ENCODE measurements at regions not wholly inside any gene's neighbourhood (a gene's known extent, or its start where the extent isn't known, plus 50 kb on each side); places are given as distances from the start of the nearest gene placed in this dataset.
"Not testable (repeated sequence)": the region's sequence is repeated elsewhere in the genome, so short reads cannot be mapped to it uniquely, and the experiment has no call there.

DNA sequence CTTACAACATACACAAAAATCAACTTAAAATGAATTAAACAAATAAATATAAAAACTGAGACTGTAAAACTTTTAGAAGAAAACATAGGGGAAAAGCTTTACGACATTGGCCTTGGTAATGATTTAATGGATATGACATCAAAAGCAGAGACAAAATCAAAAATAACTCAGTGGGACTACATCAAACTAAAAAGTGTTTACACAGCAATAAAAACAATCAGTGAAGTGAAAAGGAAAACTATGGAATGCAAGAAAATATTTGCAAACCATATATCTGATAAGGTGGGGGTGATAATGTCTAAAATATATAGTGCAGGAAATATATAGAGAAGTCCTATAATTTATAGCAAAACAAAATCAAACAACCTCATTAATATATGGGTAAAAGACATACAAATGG is 364.4 kb upstream of the INTU start:
- H3K4me2 ChIP-seq (ENCODE audit: unreplicated experiment) = no peak overlapping the region
- no peak overlapping the region for H3K4me3 ChIP-seq
- DNase-seq = no peak
- in situ Hi-C loops (cut with MboI) = no loop called here
- no peaks in the 10 kb centered on the region for H3K4me1 ChIP-seq (ENCODE audit: insufficient read depth)
- H4K20me1 ChIP-seq (ENCODE audit: insufficient read depth) = no peaks in the 10 kb centered on the region
- no peak overlapping the region for H3K27ac ChIP-seq
- no peak overlapping the region for H2AFZ ChIP-seq
- TF ChIP-seq EZH2 (IDR thresholded peaks at IDR 0.05; ENCODE audit: insufficient read depth, poor library complexity, severe bottlenecking) (no peak), EZH2phosphoT487 (IDR thresholded peaks at IDR 0.05; ENCODE audit: insufficient read depth, low read depth) (no peak)
- H3K9me2 ChIP-seq (ENCODE audit: insufficient read depth) = no peaks in the 10 kb centered on the region
- no peaks in the 10 kb centered on the region for H3K9me3 ChIP-seq (ENCODE audit: low read depth)
- H3K27me3 ChIP-seq (replicated peaks; ENCODE audit: insufficient read depth) = no peaks in the 10 kb centered on the region
- H3F3A ChIP-seq (ENCODE audit: insufficient read depth) = no peaks in the 10 kb centered on the region
- no peaks in the 10 kb centered on the region for H3K36me3 ChIP-seq (ENCODE audit: low read depth)
- H3K79me2 ChIP-seq (ENCODE audit: insufficient read depth) = no peaks in the 10 kb centered on the region
- 82 to 84% methylated on average over 1 of the region's 1 CpG for WGBS, 2 experiments (ENCODE audit: low coverage in 1 of 2, low lambda C conversion rate in 2 of 2, missing lambda C conversion rate in 2 of 2)
- H3K9ac ChIP-seq = no peak overlapping the region

DNA sequence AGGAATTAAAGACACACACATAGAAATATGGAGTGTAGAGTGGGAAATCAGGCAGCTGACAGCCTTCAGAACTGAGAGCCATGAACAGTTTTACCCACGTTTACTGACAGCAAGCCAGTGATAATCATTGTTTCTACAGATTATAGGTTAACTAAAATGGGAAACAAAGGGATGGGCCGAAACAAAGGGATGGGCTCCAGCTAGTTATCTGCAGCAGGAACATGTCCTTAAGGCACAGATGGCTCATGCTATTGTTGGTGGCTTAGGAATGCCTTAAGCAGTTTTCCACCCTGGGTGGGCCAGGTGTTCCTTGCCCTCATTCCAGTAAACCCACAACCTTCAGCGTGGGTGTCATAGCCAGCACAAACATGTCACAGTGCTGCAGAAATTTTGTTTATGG is 355.7 kb upstream of the INTU start:
- H3K9me3 ChIP-seq (ENCODE audit: low read depth); H3K27ac ChIP-seq; H3K4me3 ChIP-seq; in situ Hi-C loops (cut with MboI); DNase-seq; H3K79me2 ChIP-seq (ENCODE audit: insufficient read depth); H3F3A ChIP-seq (ENCODE audit: insufficient read depth); H2AFZ ChIP-seq; H3K9ac ChIP-seq; H3K4me1 ChIP-seq (ENCODE audit: insufficient read depth); H3K27me3 ChIP-seq (replicated peaks; ENCODE audit: insufficient read depth); H3K4me2 ChIP-seq (ENCODE audit: unreplicated experiment); H3K9me2 ChIP-seq (ENCODE audit: insufficient read depth); H3K36me3 ChIP-seq (ENCODE audit: low read depth); H4K20me1 ChIP-seq (ENCODE audit: insufficient read depth): not testable (repeated sequence)
- WGBS, 2 experiments (ENCODE audit: low coverage in 1 of 2, low lambda C conversion rate in 2 of 2, missing lambda C conversion rate in 2 of 2) = 38 to 47% methylated on average over 3 of the region's 3 CpGs

DNA sequence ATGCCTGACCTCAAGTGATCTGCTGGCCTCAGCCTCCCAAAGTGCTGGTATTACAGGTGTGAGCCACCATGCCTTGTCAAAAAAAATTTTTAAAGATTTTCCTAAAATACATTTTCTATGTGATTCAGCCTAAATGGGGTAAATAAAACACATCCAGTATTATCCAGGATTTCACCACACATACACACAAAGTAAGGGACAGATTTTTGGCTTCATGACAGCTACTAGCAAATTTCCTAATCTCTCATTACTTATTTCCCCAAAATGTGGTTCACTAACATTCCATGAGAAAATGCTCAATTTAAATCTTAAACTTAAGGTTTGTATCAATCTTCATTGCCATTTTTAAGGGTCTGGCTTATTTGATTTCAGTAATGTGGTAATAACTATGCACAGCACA is 348.5 kb upstream of the INTU start:
- Histone ChIP-seq H3K9ac (no peak overlapping the region), H3K27me3 (replicated peaks; ENCODE audit: insufficient read depth) (no peaks in the 10 kb centered on the region), H3K79me2 (ENCODE audit: insufficient read depth) (no peaks in the 10 kb centered on the region), H3K9me2 (ENCODE audit: insufficient read depth) (no peaks in the 10 kb centered on the region), H3F3A (ENCODE audit: insufficient read depth) (no peaks in the 10 kb centered on the region), H3K36me3 (ENCODE audit: low read depth) (no peaks in the 10 kb centered on the region), H3K27ac (no peak overlapping the region), H3K4me3 (no peak overlapping the region), H3K4me1 (ENCODE audit: insufficient read depth) (no peaks in the 10 kb centered on the region), H4K20me1 (ENCODE audit: insufficient read depth) (no peaks in the 10 kb centered on the region), H3K9me3 (ENCODE audit: low read depth) (no peaks in the 10 kb centered on the region), H2AFZ (no peak overlapping the region), H3K4me2 (ENCODE audit: unreplicated experiment) (no peak overlapping the region)
- in situ Hi-C loops (cut with MboI) = no loop called here
- no peak for DNase-seq
- TF ChIP-seq EZH2 (IDR thresholded peaks at IDR 0.05; ENCODE audit: insufficient read depth, poor library complexity, severe bottlenecking) (no peak), EZH2phosphoT487 (IDR thresholded peaks at IDR 0.05; ENCODE audit: insufficient read depth, low read depth) (no peak)

DNA sequence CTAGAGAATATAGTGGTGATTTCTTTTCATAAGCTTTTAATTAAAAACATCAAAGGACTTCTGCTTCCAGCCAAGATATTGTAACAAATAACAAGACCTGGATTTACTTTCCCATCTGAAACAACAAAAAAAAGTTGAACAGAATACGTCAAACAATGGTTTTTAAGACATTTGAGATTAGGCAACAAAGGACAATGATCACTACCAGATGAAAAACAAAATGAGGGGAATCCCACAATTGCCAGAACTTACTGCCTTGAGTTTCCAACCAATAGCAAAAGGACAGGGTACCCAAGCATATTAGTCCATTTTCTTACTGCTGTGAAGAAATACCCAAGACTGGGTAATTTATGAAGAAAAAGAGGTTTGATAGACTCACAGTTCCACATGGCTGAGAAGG is 341.4 kb upstream of the INTU start:
- H3K9ac ChIP-seq = no peak overlapping the region
- no peaks in the 10 kb centered on the region for H3K36me3 ChIP-seq (ENCODE audit: low read depth)
- H3K9me2 ChIP-seq (ENCODE audit: insufficient read depth) = no peaks in the 10 kb centered on the region
- 0 to 6% methylated on average over 1 of the region's 1 CpG for WGBS, 2 experiments (ENCODE audit: low coverage in 1 of 2, low lambda C conversion rate in 2 of 2, missing lambda C conversion rate in 2 of 2)
- no peaks in the 10 kb centered on the region for H3F3A ChIP-seq (ENCODE audit: insufficient read depth)
- H3K4me1 ChIP-seq (ENCODE audit: insufficient read depth) = no peaks in the 10 kb centered on the region
- no peak overlapping the region for H3K4me3 ChIP-seq
- H3K27ac ChIP-seq = no peak overlapping the region
- H2AFZ ChIP-seq = no peak overlapping the region
- no peak for DNase-seq
- H4K20me1 ChIP-seq (ENCODE audit: insufficient read depth) = no peaks in the 10 kb centered on the region
- no peaks in the 10 kb centered on the region for H3K27me3 ChIP-seq (replicated peaks; ENCODE audit: insufficient read depth)
- H3K79me2 ChIP-seq (ENCODE audit: insufficient read depth) = no peaks in the 10 kb centered on the region
- no peak overlapping the region for H3K4me2 ChIP-seq (ENCODE audit: unreplicated experiment)
- no peak for TF ChIP-seq EZH2phosphoT487 (IDR thresholded peaks at IDR 0.05; ENCODE audit: insufficient read depth, low read depth)
- TF ChIP-seq EZH2 (IDR thresholded peaks at IDR 0.05; ENCODE audit: insufficient read depth, poor library complexity, severe bottlenecking) = no peak
- in situ Hi-C loops (cut with MboI) = no loop called here
- no peaks in the 10 kb centered on the region for H3K9me3 ChIP-seq (ENCODE audit: low read depth)

DNA sequence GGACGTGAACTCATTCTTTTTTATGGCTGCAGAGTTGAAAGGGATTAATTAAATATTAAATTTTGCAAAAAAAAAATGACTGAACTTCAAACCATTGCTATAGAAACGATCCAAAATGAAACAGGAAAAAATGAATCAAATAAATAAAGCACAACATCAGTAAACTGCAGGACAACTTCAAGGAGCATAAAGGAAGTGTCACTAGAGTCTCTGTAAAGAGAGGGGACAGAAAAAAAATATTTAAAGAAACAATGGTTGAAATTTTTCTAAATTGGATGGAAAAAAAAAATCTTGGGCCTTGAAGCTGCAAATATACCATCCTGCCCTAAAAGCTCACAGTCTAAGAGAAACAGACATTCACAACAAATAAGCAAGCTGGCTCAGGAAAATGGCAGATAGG is 339.3 kb upstream of the INTU start:
- 8 to 12% methylated on average over 2 of the region's 2 CpGs for WGBS, 2 experiments (ENCODE audit: low coverage in 1 of 2, low lambda C conversion rate in 2 of 2, missing lambda C conversion rate in 2 of 2)
- in situ Hi-C loops (cut with MboI) = no loop called here

More for the DNA sequence above, 339.3 kb upstream of the INTU start:
- H2AFZ ChIP-seq = no peak overlapping the region
- no peaks in the 10 kb centered on the region for H3K79me2 ChIP-seq (ENCODE audit: insufficient read depth)
- H4K20me1 ChIP-seq (ENCODE audit: insufficient read depth) = no peaks in the 10 kb centered on the region
- no peak for DNase-seq
- H3F3A ChIP-seq (ENCODE audit: insufficient read depth) = no peaks in the 10 kb centered on the region
- no peaks in the 10 kb centered on the region for H3K36me3 ChIP-seq (ENCODE audit: low read depth)
- H3K27ac ChIP-seq = no peak overlapping the region
- H3K4me2 ChIP-seq (ENCODE audit: unreplicated experiment) = no peak overlapping the region
- no peaks in the 10 kb centered on the region for H3K9me3 ChIP-seq (ENCODE audit: low read depth)
- TF ChIP-seq EZH2 (IDR thresholded peaks at IDR 0.05; ENCODE audit: insufficient read depth, poor library complexity, severe bottlenecking) = no peak
- TF ChIP-seq EZH2phosphoT487 (IDR thresholded peaks at IDR 0.05; ENCODE audit: insufficient read depth, low read depth) = no peak
- no peaks in the 10 kb centered on the region for H3K27me3 ChIP-seq (replicated peaks; ENCODE audit: insufficient read depth)
- no peaks in the 10 kb centered on the region for H3K4me1 ChIP-seq (ENCODE audit: insufficient read depth)
- no peak overlapping the region for H3K4me3 ChIP-seq
- no peak overlapping the region for H3K9ac ChIP-seq
- no peaks in the 10 kb centered on the region for H3K9me2 ChIP-seq (ENCODE audit: insufficient read depth)

All from GM23248 (cell line).